ENCODE measurements at regions not wholly inside any gene's neighbourhood (a gene's known extent, or its start where the extent isn't known, plus 50 kb on each side); places are given as distances from the start of the nearest gene placed in this dataset.

DNA sequence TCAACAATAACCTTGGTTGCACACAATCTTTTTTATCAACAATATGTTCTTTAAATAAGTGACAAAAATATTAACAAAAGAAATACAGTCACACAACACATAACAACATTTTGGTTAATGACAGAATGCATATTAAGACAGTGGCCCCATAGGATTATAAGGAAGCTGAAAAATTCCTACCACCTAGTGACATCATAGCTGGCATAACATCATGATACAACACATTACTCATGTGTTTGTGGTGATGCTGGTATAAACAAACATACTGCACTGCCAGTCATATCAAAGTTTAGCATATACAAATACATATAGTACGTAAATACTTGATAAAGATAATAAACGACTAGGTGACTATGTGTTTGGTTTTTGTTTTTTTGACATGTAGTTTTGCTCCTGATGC is 344.8 kb upstream of the POU5F2 start:
- Histone ChIP-seq H3K27me3 (ENCODE audit: insufficient read depth) (no peaks in the 10 kb centered on the region), H3K9me2 (ENCODE audit: insufficient read depth) (no peaks in the 10 kb centered on the region), H4K20me1 (replicated peaks; ENCODE audit: insufficient read depth) (no peaks in the 10 kb centered on the region), H3K4me1 (ENCODE audit: insufficient read depth) (no peaks in the 10 kb centered on the region), H2AFZ (no peak overlapping the region), H3K27ac (ENCODE audit: low read depth) (no peak overlapping the region), H3K4me3 (no peak overlapping the region), H3K36me3 (ENCODE audit: insufficient read depth) (no peaks in the 10 kb centered on the region), H3K4me2 (no peak overlapping the region), H3F3A (replicated peaks; ENCODE audit: low read depth) (no peaks in the 10 kb centered on the region), H3K79me2 (replicated peaks; ENCODE audit: insufficient read depth) (no peaks in the 10 kb centered on the region)
- H3K4me3 Mint-ChIP-seq, result no peak overlapping the region
- TF ChIP-seq, protein P1, sequence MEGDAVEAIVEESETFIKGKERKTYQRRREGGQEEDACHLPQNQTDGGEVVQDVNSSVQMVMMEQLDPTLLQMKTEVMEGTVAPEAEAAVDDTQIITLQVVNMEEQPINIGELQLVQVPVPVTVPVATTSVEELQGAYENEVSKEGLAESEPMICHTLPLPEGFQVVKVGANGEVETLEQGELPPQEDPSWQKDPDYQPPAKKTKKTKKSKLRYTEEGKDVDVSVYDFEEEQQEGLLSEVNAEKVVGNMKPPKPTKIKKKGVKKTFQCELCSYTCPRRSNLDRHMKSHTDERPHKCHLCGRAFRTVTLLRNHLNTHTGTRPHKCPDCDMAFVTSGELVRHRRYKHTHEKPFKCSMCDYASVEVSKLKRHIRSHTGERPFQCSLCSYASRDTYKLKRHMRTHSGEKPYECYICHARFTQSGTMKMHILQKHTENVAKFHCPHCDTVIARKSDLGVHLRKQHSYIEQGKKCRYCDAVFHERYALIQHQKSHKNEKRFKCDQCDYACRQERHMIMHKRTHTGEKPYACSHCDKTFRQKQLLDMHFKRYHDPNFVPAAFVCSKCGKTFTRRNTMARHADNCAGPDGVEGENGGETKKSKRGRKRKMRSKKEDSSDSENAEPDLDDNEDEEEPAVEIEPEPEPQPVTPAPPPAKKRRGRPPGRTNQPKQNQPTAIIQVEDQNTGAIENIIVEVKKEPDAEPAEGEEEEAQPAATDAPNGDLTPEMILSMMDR (conservative IDR thresholded peaks at IDR 0.05; ENCODE audit: low read depth in 2 of 2), result no peak
- TF ChIP-seq, protein P2, sequence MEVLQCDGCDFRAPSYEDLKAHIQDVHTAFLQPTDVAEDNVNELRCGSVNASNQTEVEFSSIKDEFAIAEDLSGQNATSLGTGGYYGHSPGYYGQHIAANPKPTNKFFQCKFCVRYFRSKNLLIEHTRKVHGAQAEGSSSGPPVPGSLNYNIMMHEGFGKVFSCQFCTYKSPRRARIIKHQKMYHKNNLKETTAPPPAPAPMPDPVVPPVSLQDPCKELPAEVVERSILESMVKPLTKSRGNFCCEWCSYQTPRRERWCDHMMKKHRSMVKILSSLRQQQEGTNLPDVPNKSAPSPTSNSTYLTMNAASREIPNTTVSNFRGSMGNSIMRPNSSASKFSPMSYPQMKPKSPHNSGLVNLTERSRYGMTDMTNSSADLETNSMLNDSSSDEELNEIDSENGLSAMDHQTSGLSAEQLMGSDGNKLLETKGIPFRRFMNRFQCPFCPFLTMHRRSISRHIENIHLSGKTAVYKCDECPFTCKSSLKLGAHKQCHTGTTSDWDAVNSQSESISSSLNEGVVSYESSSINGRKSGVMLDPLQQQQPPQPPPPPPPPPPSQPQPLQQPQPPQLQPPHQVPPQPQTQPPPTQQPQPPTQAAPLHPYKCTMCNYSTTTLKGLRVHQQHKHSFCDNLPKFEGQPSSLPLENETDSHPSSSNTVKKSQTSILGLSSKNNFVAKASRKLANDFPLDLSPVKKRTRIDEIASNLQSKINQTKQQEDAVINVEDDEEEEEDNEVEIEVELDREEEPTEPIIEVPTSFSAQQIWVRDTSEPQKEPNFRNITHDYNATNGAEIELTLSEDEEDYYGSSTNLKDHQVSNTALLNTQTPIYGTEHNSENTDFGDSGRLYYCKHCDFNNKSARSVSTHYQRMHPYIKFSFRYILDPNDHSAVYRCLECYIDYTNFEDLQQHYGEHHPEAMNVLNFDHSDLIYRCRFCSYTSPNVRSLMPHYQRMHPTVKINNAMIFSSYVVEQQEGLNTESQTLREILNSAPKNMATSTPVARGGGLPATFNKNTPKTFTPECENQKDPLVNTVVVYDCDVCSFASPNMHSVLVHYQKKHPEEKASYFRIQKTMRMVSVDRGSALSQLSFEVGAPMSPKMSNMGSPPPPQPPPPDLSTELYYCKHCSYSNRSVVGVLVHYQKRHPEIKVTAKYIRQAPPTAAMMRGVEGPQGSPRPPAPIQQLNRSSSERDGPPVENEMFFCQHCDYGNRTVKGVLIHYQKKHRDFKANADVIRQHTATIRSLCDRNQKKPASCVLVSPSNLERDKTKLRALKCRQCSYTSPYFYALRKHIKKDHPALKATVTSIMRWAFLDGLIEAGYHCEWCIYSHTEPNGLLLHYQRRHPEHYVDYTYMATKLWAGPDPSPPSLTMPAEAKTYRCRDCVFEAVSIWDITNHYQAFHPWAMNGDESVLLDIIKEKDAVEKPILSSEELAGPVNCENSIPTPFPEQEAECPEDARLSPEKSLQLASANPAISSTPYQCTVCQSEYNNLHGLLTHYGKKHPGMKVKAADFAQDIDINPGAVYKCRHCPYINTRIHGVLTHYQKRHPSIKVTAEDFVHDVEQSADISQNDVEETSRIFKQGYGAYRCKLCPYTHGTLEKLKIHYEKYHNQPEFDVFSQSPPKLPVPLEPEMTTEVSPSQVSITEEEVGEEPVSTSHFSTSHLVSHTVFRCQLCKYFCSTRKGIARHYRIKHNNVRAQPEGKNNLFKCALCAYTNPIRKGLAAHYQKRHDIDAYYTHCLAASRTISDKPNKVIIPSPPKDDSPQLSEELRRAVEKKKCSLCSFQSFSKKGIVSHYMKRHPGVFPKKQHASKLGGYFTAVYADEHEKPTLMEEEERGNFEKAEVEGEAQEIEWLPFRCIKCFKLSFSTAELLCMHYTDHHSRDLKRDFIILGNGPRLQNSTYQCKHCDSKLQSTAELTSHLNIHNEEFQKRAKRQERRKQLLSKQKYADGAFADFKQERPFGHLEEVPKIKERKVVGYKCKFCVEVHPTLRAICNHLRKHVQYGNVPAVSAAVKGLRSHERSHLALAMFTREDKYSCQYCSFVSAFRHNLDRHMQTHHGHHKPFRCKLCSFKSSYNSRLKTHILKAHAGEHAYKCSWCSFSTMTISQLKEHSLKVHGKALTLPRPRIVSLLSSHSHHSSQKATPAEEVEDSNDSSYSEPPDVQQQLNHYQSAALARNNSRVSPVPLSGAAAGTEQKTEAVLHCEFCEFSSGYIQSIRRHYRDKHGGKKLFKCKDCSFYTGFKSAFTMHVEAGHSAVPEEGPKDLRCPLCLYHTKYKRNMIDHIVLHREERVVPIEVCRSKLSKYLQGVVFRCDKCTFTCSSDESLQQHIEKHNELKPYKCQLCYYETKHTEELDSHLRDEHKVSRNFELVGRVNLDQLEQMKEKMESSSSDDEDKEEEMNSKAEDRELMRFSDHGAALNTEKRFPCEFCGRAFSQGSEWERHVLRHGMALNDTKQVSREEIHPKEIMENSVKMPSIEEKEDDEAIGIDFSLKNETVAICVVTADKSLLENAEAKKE (CRISPR knock-in tag; IDR thresholded peaks at IDR 0.05), result no peak
- TF ChIP-seq, protein P3, sequence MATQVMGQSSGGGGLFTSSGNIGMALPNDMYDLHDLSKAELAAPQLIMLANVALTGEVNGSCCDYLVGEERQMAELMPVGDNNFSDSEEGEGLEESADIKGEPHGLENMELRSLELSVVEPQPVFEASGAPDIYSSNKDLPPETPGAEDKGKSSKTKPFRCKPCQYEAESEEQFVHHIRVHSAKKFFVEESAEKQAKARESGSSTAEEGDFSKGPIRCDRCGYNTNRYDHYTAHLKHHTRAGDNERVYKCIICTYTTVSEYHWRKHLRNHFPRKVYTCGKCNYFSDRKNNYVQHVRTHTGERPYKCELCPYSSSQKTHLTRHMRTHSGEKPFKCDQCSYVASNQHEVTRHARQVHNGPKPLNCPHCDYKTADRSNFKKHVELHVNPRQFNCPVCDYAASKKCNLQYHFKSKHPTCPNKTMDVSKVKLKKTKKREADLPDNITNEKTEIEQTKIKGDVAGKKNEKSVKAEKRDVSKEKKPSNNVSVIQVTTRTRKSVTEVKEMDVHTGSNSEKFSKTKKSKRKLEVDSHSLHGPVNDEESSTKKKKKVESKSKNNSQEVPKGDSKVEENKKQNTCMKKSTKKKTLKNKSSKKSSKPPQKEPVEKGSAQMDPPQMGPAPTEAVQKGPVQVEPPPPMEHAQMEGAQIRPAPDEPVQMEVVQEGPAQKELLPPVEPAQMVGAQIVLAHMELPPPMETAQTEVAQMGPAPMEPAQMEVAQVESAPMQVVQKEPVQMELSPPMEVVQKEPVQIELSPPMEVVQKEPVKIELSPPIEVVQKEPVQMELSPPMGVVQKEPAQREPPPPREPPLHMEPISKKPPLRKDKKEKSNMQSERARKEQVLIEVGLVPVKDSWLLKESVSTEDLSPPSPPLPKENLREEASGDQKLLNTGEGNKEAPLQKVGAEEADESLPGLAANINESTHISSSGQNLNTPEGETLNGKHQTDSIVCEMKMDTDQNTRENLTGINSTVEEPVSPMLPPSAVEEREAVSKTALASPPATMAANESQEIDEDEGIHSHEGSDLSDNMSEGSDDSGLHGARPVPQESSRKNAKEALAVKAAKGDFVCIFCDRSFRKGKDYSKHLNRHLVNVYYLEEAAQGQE (IDR thresholded peaks at IDR 0.05; ENCODE audit: unreplicated experiment), result no peak
- no peak for TF ChIP-seq POLR2AphosphoS5 (IDR thresholded peaks at IDR 0.05; ENCODE audit: low read depth)
- no peak for TF ChIP-seq ZNF114 (CRISPR knock-in tag; IDR thresholded peaks at IDR 0.05)
- DNase-seq (ENCODE audit: low spot score) (no peak), ATAC-seq (no peak)
- no peaks in the 10 kb centered on the region; the same call in 2 of the 3 replicates for H3K9me3 Mint-ChIP-seq
- no peaks in the 10 kb centered on the region for H3K36me3 Mint-ChIP-seq (ENCODE audit: low read depth)
- no peaks in the 10 kb centered on the region for H3K4me1 Mint-ChIP-seq
- no peak overlapping the region for H3K27ac Mint-ChIP-seq
- no peaks in the 10 kb centered on the region for H3K27me3 Mint-ChIP-seq (ENCODE audit: insufficient read depth, low read depth, poor library complexity)
